ENCODE measurements at regions not wholly inside any gene's neighbourhood (a gene's known extent, or its start where the extent isn't known, plus 50 kb on each side); places are given as distances from the start of the nearest gene placed in this dataset.
A peak's percentile ranks its signal among the peaks of the same experiment; 100 is the strongest.

DNA sequence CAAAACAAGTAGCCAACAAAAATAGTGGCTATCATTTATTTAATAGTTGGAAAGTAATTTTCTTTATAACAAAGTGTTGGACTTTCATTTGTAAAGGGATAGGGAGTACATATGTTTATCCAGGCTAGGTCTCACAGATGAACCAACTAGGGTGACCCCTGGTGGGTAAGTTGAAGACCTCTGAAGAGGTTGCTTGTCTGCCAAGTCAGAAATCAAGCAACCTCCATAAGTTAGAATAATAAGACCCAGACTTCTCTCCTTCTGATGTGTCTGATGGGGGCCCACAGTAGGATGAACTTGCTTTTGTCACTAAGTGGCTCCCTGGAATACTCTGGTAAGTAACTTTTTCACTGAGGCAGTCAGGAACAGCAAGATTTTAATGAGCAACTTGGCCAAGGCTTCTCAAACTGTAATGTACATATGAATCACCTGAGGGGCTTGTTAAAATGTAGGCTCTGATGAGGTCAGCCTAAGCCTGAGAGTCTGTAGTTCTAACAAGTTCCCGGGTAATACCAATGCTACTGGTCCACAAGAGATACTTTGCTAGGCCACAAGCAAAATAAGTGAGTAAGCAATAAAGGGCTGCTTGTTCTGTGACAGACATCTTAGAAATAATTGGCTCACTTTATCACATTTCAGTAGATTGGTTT, 319.6 kb downstream of the PIK3C3 start:
- TF ChIP-seq, protein P1, sequence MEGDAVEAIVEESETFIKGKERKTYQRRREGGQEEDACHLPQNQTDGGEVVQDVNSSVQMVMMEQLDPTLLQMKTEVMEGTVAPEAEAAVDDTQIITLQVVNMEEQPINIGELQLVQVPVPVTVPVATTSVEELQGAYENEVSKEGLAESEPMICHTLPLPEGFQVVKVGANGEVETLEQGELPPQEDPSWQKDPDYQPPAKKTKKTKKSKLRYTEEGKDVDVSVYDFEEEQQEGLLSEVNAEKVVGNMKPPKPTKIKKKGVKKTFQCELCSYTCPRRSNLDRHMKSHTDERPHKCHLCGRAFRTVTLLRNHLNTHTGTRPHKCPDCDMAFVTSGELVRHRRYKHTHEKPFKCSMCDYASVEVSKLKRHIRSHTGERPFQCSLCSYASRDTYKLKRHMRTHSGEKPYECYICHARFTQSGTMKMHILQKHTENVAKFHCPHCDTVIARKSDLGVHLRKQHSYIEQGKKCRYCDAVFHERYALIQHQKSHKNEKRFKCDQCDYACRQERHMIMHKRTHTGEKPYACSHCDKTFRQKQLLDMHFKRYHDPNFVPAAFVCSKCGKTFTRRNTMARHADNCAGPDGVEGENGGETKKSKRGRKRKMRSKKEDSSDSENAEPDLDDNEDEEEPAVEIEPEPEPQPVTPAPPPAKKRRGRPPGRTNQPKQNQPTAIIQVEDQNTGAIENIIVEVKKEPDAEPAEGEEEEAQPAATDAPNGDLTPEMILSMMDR (conservative IDR thresholded peaks at IDR 0.05) = peak; percentile 41
- TF ChIP-seq ZFX (IDR thresholded peaks at IDR 0.05) = no peak

Measured in C4-2B (cell line).